Tibial nerve (tissue), 4 donors: ENCODE measurements at regions not wholly inside any gene's neighbourhood (a gene's known extent, or its start where the extent isn't known, plus 50 kb on each side); places are given as distances from the start of the nearest gene placed in this dataset.

Experiments
- CTCF ChIP-seq, 5 experiments: fragments of 200-600 bp in 3 of 5; fragments of 450-650 bp in 2 of 5; sonication (generic) in 3 of 5; IDR thresholded peaks; one replicate each; pipeline ENCODE4 v1.5.1; 2016 to 2019; ENCODE audit warnings: antibody characterized with exemption in 5 of 5, mild to moderate bottlenecking in 3 of 5, moderate library complexity in 2 of 5
- EP300 ChIP-seq, 2 donors: sonication (generic); formaldehyde crosslinking; IDR thresholded peaks; one replicate each; pipeline ENCODE4 v1.6.1; 2017; ENCODE audit warnings: antibody characterized with exemption in 2 of 2, mild to moderate bottlenecking in 1 of 2

GRCh38 chrX:45479835-45480422, 279.3 kb upstream of the DIPK2B start:
- TF ChIP-seq EP300 (IDR thresholded peaks at IDR 0.05) (no peak), CTCF (IDR thresholded peaks at IDR 0.05) (no peak)
